Amygdala (tissue), 56 donors: ENCODE measurements at regions not wholly inside any gene's neighbourhood (a gene's known extent, or its start where the extent isn't known, plus 50 kb on each side); places are given as distances from the start of the nearest gene placed in this dataset.
"Not testable (repeated sequence)": the region's sequence is repeated elsewhere in the genome, so short reads cannot be mapped to it uniquely, and the experiment has no call there.

ENCODE experiments used
- DNase-seq, 56 donors: peaks; one replicate each; lab custom pipeline; 2025; lab: John Stamatoyannopoulos, UW

DNA sequence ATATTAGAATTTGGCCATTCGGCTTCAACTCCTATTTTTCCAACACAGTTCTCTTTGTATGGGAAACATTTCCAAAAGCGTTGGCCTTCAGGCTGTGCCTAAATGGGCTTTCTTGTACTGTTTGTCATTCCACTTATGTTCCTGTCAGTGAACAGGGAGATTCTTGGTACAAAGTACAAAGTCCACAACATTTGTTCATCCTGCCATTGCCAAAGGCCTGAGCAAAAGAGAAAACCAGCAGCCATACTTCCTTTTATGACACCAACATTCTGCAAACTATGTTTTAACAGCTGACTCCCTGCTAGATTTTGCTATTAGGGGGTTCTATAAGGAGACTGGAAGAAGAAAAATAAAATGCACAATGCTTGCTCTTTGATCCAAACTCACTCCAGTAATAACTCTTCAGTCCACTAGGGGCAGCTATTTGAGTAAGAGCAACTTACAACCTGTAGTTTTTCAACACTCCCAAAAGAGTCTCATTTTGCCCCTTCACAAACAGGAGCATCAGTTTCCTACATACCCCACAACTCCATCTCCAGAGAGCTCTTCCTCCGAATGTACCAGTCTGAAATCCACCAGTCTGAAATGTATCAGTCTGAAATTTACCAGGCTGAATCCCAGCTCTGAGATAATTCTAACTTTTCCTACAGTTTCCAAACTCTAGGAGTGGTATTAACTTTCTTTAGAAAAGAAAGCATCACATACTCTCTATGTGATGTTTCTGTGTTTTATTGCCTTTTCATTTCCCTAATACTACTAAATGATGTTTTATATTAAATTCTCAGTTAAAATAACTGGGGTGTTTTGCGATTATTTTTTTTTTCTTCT, 693.8 kb downstream of the DNAH5 start:
- DNase-seq = no peak

DNA sequence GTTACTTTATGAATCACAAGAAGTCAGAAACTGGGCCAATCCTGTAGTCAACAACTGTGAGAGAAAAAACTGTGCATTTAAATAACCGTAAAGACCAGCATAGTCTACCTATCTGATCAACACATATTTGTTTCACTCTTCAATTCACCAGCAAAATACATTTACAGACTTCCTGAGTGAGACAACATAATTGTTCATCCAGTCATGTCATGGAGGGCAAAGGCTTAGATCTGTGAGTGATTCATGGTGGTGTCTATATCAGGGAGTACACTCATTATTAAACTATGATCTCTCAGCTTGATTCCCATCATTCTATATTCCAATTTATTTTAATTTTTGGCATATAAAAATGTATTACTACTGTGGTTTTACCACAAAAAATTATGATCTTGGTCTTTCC, 694.6 kb downstream of the DNAH5 start:
- no peak for DNase-seq

DNA sequence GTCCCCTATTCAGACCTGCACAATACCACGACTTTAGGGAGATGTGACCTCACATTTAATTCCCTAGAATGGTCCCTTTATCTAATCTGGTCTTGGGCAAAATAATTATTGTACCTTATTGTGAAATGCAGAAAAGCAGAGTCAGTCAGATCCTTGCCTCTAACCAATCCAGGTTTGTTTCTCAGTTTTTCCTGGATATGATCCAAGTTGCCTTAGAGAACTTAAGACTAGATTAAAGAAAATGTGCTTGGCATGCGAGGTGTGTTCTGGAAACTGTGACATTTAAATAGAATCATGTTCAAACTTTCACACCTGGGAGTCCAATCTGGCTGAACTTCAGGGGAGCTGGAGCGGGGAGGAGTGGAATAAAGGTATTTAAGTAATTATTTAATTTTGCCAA, 696.2 kb downstream of the DNAH5 start:
- no peak for DNase-seq

DNA sequence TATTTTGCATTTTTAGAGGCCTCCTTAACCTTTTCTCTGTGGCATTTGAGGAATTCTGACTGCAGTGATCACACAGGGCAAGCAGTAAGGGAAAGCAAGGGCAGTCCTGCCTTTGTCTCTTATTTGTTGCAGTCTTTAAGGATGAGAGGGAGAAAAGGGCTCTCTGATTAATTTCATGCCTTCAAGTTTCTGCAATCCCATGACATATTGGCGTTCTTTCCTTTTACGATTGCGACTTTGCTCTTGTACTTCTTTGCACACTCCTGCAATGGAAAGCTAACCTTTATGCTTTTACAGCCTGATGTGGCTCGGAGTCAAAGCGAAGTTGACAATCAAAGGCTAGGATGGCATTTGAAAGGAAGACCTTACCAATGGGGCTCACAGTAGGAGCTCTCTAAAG, 698.4 kb downstream of the DNAH5 start:
- no peak for DNase-seq

DNA sequence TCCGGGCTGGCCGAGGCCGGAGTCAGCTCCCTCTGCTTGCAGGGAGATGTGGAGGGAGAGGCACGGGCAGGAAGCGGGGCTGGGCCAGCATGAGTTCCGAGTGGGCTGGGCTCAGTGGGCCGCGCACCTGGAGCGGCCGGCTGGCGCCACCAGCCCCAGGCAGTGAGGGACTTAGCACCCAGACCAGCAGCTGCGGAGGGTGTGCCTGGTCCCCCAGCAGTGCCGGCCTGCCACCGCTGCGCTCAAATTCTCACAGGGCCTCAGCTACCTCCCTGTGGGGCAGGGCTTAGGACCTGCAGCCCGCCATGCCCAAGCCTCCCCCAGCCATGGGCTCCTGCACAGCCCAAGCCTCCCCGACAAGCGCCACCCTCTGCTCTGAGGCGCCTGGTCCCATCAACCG, 700.3 kb downstream of the DNAH5 start:
- peak in 1 of 56 donors; percentile 1 for DNase-seq

DNA sequence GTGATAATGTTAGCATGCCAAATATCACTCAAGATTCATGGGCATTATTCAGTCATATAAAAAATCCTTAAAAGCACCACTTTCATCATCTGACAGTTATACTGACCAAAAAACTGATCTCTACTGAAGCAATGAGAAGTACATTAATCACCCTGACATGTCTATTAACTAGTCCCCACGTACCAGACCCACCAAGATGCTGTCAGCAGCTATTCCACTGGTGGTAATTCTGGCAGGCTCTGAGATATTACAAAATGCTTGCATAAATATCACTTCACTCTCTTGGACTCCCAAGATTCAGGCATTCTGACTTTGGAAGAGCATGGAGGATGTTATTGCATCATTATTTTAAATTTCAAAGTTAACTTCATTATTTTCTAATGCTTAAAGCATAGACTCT, 717.0 kb downstream of the DNAH5 start:
- DNase-seq = no peak

DNA sequence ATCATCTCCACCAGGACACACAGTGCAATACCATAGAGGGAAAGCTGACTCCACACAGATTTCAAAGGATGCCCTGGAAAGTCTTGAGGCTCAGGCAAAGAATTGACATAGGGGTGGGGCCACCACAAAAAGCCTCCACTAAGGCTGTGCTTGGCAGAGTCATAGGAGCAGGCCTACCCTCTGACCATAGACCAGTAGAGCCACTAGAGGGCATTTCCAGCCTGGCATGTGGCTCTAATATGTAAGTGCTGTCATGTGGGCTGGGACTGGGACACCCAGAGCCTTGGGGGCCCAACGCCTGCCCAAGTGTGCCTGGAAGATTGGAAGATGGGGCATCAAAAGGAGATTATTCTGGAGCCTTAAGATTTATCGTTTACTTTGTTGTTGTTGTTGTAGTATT, 726.0 kb downstream of the DNAH5 start:
- no peak for DNase-seq

DNA sequence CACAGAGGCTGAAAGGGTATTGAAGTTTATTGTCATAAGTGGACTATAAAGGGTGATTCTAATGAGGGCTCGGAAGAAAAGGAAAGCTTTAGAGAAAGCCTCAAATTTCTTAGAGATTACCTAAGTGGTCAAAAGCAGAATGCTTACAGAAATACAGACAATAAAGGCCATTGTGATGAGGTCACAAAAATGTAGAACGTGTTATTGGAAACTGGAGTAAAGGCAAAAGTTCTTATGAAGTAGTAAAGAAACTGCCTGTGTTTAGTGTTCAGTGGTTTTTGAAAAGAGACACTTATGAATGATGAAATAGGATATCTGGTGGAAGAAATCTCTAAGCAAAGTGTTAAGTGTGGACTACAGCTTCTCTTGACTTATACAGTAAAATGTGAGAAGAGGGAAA, 726.9 kb downstream of the DNAH5 start:
- no peak for DNase-seq

DNA sequence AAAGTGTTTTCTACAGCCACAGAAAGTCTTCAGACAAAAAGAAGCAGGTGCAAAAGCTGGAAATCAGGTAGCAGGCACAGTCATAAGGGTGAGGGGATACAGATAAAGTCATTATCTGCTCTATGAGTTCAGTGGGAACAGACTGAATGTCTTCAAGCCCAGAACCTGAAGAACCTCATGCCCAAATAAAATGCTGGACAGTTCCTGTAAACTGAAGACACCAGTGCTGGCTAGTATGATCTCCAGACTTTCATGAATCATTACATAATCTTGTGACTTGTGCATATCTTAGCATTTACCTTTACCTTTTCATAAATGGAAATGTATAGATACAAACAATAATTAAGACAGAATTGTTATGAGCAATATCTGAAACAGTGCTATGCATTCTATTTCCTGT, 728.7 kb downstream of the DNAH5 start:
- no peak for DNase-seq

DNA sequence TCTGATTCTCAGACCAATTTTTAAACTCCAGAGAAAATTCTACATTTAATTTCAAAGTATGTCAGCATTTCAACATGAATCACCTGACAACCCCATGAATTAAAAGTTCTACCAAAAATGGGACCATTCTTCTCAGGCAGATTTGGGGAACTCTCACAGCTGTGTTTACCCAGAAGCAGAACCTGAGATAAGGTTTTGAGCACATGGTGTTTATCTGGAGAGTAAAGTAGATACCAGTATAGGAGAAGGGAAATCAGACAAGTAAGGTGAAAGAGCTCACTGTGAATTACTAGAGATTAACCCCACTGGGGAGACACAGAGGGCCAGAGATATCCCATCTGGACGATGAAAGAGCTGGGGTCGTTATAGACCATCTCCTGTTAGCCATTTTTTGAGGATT, 729.1 kb downstream of the DNAH5 start:
- no peak for DNase-seq

DNA sequence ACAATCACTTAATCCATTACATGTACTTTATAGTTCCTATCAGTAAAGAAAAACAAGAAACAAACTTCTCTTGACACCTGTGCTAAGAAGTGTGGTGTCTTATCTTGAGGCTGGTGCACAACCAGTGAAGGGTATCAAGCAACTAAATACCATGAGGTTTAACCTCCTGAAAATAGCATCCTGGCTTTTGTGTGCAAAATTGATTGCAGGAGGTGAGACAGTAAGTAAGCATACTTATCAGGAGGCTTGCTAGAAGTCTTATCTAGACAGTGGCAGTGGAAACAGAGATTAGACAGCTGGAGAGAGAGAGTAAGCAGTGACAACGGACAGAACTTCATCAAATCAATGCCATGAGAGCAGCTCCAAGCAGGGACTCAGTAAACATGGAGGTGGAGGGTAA, 730.3 kb downstream of the DNAH5 start:
- no peak for DNase-seq

DNA sequence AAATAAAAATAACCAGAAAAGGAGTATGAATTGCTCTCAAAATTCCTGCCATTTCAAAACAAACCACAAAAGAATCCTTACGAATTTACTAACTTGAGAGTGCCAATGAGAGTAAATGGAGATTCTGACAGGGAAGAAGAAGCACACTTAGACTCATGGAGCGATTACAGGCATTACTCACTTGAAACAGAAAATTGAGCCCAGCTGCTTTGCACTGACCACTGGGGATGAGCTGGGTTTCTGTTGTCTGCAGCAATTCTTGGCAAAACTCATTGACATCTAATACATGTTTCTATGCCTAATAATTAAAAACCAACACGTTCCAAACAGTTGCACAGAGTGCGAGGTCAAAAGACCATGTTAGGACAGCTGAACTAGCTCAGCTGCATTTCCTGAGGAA, 731.6 kb downstream of the DNAH5 start:
- no peak for DNase-seq

DNA sequence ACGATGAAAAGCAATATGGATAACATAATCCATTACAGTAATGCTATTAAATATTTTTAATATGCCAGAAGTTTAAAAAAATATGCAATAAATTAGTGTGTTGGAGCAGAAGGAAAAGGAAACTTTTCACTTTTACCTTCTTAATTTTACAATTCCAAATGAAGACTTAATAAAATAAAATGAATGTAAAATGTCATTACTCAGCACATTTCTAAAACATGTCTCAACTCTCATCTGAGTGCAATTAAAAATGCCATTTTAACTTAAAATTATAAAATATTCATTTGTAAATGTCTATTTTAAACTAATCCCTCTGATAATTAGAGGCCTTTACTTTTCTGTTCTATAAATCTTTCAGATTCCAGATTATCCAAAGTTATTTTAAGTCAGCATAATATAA, 733.4 kb downstream of the DNAH5 start:
- no peak for DNase-seq

DNA sequence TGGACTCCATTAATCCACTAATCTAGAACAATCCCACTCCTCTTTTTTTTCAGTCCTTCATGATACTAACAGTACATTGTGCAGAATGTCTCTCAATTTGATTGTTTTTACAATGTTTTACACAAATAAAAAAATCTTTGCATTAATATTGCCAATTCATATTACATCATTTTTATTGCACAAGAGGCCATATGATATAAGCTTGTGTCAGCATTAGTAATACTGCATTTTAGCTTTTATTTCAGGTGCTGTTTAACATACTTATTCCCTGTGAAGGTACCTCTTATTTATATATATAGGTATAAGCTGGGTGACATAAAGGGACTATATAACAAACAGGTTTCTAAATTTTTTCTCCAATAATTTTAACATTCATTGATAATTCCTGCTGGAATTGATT, 737.4 kb downstream of the DNAH5 start:
- DNase-seq = no peak

DNA sequence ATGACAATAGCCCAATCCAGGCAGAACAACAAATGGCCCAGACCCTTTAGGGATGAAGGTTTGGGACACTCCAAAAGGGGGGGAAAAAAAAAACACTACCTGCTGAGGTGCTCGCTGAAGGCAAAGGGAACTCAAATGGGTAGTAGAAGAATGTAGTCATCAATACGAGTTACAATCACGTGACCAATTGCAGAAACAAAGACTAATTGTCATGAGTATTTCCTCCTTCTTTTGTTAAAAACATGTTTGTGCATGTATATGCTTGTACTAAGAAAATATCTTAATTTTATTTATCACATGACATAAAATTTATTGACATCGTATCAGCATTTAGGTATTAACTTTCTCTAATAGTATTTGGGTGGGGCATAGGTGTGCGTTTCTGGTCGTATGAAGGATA, 743.5 kb downstream of the DNAH5 start:
- DNase-seq = no peak

DNA sequence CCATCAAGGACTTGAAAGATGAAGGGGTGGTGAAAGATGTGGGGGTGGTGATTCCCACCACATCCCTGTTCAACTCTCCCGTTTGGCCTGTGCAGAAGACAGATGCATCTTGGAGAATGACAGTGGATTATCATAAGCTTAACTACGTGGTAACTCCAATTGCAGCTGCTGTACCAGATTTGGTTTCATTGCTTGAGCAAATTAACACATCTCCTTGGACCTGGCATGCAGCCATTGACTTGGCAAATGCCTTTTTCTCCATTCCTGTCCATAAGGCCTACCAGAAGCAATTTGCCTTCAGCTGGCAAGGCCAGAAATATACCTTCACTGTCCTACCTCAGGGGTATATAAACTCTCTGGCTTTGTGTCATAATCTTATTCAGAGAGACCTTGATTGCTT, 746.3 kb downstream of the DNAH5 start:
- DNase-seq = not testable (repeated sequence)

DNA sequence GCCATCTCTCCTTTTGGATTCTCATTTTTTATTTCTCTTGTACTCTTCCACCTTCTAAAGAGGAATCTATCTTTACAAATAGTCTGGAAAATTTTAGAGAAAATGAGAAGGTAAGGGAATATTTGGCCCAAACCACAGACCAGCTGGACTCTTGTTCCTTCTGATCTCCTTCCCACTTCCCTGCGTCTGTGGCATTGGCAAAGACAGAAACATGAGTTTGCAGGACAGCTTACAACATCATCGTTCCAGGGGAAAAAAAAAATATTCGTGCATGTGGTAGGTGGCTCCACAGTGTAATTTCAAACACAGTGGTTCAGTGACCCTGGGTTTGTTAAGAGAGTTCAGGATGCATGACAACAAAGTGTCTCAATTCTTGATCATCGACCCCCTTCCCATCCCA, 755.0 kb downstream of the DNAH5 start:
- no peak for DNase-seq

DNA sequence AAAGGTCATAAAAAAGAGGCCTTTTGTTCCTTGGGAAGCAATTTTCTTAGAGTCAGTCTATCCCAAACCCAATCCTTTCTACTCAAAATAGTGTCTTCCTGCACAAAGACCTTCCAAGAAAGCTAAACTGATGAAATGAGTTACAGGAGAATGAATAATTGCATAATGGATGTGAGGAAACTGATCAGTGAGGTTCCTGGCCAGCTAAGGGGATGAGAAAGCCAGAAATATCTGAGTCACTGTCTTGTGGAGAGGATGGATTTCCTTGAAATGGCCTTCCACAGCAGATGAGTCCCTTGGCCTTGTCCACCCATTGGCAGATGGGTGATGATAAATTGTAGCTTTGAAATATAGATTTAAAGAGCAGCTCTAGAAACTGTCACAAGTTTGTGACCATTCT, 756.1 kb downstream of the DNAH5 start:
- DNase-seq = no peak

DNA sequence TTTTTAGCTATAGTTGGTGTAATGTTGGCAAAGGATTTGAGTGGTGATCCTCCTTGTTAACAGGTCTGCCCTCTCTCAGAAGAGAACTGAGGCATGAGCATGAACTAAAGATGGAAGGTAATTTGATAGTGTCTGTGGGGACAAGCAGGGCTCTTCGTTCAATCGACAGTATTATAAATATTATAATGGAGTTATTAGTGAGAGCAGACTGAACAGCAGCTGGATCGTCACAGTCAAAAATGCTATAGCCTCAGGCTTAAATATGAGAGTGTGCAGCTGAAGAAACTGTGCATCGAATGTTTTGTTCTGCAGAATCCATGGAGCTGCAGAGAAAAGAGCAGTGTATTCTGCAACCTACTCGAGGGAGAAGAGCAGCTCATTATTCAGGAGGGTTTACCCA, 757.3 kb downstream of the DNAH5 start:
- no peak for DNase-seq

DNA sequence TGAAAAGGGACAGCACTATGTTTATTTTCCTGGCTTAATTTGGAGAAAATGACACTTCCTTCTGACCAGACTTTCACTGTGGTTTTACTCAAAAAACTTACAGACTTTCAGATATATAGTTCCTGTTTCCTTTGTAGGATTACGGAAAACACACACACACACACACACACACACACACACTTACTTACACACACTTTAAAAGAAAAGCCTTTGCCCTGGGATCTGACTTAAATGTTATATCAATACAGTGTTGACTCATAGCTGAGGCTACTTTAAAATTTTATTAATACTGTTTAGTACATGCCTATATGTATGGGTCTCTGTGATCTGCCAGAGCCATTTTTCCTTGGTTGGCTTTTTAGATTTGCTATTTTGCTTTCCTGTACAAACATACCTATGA, 758.3 kb downstream of the DNAH5 start:
- no peak for DNase-seq

DNA sequence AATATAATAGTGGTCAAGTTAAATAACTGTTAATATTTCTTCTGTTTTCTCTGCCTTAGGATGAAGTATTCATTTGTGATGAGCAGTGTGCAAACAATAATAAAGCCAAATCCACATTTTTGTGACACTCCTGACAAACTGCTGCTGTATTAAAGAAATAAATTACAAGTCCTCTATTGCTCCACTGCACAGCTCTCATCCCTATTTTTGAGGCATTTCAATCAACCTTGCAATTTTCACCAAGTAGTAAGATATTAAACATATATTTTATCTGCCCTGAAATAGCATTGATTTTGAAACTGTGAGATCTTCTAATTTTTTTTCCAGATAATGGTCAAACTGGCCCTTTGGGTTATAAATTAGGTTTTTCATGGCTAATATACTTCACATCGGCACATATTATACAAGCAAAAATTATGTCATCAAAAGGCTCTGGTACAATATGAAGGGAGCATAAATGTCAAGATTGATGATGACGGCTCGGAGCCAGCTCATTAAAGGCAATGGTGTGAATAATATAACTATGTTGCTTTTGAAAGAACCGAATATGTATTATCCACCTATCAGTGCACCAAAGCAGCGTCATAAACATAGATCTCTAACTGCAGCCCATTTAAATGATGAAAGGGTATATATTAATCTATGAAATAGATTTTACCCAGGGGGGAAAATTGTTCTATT, 764.9 kb downstream of the DNAH5 start:
- no peak for DNase-seq

DNA sequence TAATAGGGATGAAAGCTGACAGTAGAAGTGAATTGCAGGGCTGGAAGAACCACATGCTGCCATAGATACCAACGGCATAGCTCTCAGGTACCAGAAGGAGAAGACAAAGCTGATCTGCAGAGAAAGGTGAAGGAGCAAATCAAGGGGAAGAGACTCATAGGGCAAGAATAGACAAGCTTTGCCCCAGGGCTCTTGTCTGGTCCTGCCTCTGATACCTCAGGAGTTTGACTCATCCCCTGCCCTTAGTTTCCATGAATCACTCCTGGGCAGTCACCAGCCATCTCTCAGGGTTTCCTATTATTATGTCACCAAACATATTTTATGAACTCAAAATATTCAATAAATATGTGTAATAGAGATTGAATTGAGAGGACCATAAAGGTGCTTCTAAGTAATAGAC, 800.9 kb downstream of the DNAH5 start:
- DNase-seq = no peak
